K562 (cell line): ENCODE measurements at regions not wholly inside any gene's neighbourhood (a gene's known extent, or its start where the extent isn't known, plus 50 kb on each side); places are given as distances from the start of the nearest gene placed in this dataset.
"Not testable (repeated sequence)": the region's sequence is repeated elsewhere in the genome, so short reads cannot be mapped to it uniquely, and the experiment has no call there.

Experiments used
- DACH1 ChIP-seq: fragments of 450-650 bp; IDR thresholded peaks from 2 replicates; pipeline ENCODE4 v1.6.1; 2018; ENCODE audit not compliant: partially characterized antibody
- GABPA ChIP-seq: fragments of 200-800 bp; sonication (Bioruptor generic); conservative IDR thresholded peaks from 2 replicates; pipeline ENCODE4 v1.6.1; 2016; ENCODE audit warnings: low read depth, missing genetic modification characterization, missing compliant biosample characterization
- HNRNPLL ChIP-seq: fragments of 200-400 bp; formaldehyde crosslinking; IDR thresholded peaks from 2 replicates; pipeline ENCODE4 v1.6.1; 2017; ENCODE audit warnings: low read length, low read depth, mild to moderate bottlenecking; ENCODE audit not compliant: poor library complexity, severe bottlenecking
- JUNB ChIP-seq: fragments of 450-650 bp; formaldehyde crosslinking; conservative IDR thresholded peaks from 2 replicates; pipeline ENCODE4 v1.4.0; 2020; ENCODE audit warnings: mild to moderate bottlenecking
- NFE2L1 ChIP-seq: fragments of 450-650 bp; IDR thresholded peaks from 2 replicates; pipeline ENCODE4 v1.6.1; 2016; ENCODE audit warnings: missing genetic modification characterization, low read depth, mild to moderate bottlenecking, missing compliant biosample characterization, moderate library complexity, borderline replicate concordance
- NR2C1 ChIP-seq, 2 experiments: fragments of 450-650 bp; IDR thresholded peaks; 2 replicates each; pipeline ENCODE4 v1.6.1; 2017; ENCODE audit warnings: mild to moderate bottlenecking in 2 of 2, antibody characterized with exemption in 1 of 2, inconsistent platforms in 1 of 2, missing compliant biosample characterization in 1 of 2, missing genetic modification characterization in 1 of 2
- POLR2A ChIP-seq: fragments of 450-650 bp; conservative IDR thresholded peaks from 2 replicates; pipeline ENCODE4 v1.6.1; 2016
- RAD21 ChIP-seq, 2 experiments: fragments of 250-450 bp in 1 of 2; fragments of 450-650 bp in 1 of 2; sonication (Bioruptor Pico) in 1 of 2; formaldehyde crosslinking in 1 of 2; IDR thresholded peaks in 1 of 2; conservative IDR thresholded peaks in 1 of 2; 2 replicates each; pipeline versions ENCODE4 v1.4.0 to v1.8.0; 2020 to 2022; ENCODE audit warnings: mild to moderate bottlenecking in 2 of 2, moderate library complexity in 1 of 2
- SIN3A ChIP-seq, 2 experiments: fragments of 150-350 bp in 1 of 2; IDR thresholded peaks; 2 replicates each; pipeline ENCODE4 v1.6.1; 2011 to 2016; ENCODE audit warnings: borderline replicate concordance in 2 of 2, low read depth in 2 of 2, low read length in 2 of 2, mild to moderate bottlenecking in 2 of 2, moderate library complexity in 2 of 2; ENCODE audit not compliant: control insufficient read depth in 1 of 2
- SMARCB1 ChIP-seq: IDR thresholded peaks from 2 replicates; pipeline ENCODE4 v1.6.1; 2011; ENCODE audit warnings: improper control_type of control experiment, low read depth; ENCODE audit not compliant: insufficient read length
- SRSF3 ChIP-seq: fragments of 200-400 bp; formaldehyde crosslinking; IDR thresholded peaks from 2 replicates; pipeline ENCODE4 v1.6.1; 2016; ENCODE audit warnings: mild to moderate bottlenecking, low read length, moderate library complexity; ENCODE audit not compliant: insufficient read depth
- TAF1 ChIP-seq: IDR thresholded peaks from 2 replicates; pipeline ENCODE4 v1.6.1; 2011; ENCODE audit warnings: mild to moderate bottlenecking, low read length, moderate library complexity; ENCODE audit not compliant: insufficient read depth, control insufficient read depth, severe bottlenecking; ENCODE audit errors: extremely low read depth
- TF ChIP-seq, protein P1 (sequence below): fragments of 450-650 bp; IDR thresholded peaks from 2 replicates; pipeline ENCODE4 v1.6.1; 2016; ENCODE audit warnings: low read depth
- TF ChIP-seq, protein P2 (sequence below), 3 experiments: IDR thresholded peaks in 2 of 3; conservative IDR thresholded peaks in 1 of 3; 2 replicates each; pipeline ENCODE4 v1.5.1; 2011 to 2012; ENCODE audit warnings: low read length in 3 of 3, mild to moderate bottlenecking in 3 of 3, control low read depth in 2 of 3, improper control_type of control experiment in 1 of 3, inconsistent platforms in 1 of 3, low read depth in 1 of 3, mixed read lengths in 1 of 3, moderate library complexity in 1 of 3; ENCODE audit not compliant: insufficient read depth in 2 of 3

DNA sequence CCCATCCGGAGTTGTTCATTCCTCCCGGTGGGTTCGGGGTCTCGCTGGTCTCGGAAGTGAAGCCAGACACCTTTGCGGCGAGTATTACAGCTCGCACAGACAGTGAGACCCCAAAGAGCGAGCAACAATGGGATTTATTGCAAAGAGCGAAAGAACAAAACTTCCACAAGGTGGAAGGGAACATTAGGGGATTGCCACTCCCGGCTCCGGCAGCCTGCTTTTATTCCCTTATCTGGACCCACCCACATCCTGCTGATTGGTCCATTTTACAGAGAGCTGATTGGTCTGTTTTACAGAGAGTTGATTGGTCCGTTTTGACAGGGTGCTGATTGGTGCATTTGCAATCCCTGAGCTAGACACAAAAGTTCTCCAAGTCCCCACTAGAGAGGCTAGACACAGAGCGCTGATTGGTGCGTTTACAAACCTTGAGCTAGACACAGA, 178.7 kb upstream of the KAZN start:
- TF ChIP-seq, protein P1, sequence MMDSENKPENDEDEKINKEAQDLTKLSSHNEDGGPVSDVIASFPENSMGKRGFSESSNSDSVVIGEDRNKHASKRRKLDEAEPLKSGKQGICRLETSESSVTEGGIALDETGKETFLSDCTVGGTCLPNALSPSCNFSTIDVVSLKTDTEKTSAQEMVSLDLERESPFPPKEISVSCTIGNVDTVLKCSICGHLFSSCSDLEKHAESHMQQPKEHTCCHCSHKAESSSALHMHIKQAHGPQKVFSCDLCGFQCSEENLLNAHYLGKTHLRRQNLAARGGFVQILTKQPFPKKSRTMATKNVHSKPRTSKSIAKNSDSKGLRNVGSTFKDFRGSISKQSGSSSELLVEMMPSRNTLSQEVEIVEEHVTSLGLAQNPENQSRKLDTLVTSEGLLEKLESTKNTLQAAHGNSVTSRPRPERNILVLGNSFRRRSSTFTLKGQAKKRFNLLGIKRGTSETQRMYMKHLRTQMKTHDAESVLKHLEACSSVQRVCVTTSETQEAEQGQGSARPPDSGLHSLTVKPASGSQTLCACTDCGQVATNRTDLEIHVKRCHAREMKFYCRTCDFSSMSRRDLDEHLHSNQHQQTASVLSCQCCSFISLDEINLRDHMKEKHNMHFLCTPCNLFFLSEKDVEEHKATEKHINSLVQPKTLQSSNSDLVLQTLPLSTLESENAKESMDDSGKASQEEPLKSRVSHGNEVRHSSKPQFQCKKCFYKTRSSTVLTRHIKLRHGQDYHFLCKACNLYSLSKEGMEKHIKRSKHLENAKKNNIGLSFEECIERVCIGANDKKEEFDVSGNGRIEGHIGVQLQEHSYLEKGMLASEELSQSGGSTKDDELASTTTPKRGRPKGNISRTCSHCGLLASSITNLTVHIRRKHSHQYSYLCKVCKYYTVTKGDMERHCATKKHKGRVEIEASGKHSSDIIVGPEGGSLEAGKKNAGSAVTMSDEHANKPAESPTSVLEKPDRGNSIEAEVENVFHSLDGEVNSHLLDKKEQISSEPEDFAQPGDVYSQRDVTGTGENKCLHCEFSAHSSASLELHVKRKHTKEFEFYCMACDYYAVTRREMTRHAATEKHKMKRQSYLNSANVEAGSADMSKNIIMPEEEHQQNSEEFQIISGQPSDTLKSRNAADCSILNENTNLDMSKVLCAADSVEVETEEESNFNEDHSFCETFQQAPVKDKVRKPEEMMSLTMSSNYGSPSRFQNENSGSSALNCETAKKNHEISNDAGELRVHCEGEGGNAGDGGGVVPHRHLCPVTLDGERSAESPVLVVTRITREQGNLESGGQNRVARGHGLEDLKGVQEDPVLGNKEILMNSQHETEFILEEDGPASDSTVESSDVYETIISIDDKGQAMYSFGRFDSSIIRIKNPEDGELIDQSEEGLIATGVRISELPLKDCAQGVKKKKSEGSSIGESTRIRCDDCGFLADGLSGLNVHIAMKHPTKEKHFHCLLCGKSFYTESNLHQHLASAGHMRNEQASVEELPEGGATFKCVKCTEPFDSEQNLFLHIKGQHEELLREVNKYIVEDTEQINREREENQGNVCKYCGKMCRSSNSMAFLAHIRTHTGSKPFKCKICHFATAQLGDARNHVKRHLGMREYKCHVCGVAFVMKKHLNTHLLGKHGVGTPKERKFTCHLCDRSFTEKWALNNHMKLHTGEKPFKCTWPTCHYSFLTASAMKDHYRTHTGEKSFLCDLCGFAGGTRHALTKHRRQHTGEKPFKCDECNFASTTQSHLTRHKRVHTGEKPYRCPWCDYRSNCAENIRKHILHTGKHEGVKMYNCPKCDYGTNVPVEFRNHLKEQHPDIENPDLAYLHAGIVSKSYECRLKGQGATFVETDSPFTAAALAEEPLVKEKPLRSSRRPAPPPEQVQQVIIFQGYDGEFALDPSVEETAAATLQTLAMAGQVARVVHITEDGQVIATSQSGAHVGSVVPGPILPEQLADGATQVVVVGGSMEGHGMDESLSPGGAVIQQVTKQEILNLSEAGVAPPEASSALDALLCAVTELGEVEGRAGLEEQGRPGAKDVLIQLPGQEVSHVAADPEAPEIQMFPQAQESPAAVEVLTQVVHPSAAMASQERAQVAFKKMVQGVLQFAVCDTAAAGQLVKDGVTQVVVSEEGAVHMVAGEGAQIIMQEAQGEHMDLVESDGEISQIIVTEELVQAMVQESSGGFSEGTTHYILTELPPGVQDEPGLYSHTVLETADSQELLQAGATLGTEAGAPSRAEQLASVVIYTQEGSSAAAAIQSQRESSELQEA: not testable (repeated sequence)
- not testable (repeated sequence) for TF ChIP-seq DACH1; NR2C1 (IDR thresholded peaks at IDR 0.05); NR2C1 (tag; IDR thresholded peaks at IDR 0.05); GABPA (tag); HNRNPLL; SMARCB1; RAD21 (CRISPR knock-in tag; conservative IDR thresholded peaks at IDR 0.05 in 1 of 2, IDR thresholded peaks at IDR 0.05 in 1 of 2); JUNB (CRISPR knock-in tag); SRSF3; SIN3A (IDR thresholded peaks at IDR 0.05; ENCODE audit: borderline replicate concordance in 2 of 2, control insufficient read depth in 1 of 2, low read depth in 2 of 2, low read length in 2 of 2); NFE2L1 (tag)
- TF ChIP-seq POLR2A (peak; percentile 85), TAF1 (peak; percentile 50)
- TF ChIP-seq, protein P2, sequence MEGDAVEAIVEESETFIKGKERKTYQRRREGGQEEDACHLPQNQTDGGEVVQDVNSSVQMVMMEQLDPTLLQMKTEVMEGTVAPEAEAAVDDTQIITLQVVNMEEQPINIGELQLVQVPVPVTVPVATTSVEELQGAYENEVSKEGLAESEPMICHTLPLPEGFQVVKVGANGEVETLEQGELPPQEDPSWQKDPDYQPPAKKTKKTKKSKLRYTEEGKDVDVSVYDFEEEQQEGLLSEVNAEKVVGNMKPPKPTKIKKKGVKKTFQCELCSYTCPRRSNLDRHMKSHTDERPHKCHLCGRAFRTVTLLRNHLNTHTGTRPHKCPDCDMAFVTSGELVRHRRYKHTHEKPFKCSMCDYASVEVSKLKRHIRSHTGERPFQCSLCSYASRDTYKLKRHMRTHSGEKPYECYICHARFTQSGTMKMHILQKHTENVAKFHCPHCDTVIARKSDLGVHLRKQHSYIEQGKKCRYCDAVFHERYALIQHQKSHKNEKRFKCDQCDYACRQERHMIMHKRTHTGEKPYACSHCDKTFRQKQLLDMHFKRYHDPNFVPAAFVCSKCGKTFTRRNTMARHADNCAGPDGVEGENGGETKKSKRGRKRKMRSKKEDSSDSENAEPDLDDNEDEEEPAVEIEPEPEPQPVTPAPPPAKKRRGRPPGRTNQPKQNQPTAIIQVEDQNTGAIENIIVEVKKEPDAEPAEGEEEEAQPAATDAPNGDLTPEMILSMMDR (IDR thresholded peaks at IDR 0.05 in 2 of 3, conservative IDR thresholded peaks at IDR 0.05 in 1 of 3; ENCODE audit: insufficient read depth in 2 of 3, low read depth in 1 of 3, low read length in 3 of 3): not testable (repeated sequence)
